RWPE2 (cell line): ENCODE measurements at regions not wholly inside any gene's neighbourhood (a gene's known extent, or its start where the extent isn't known, plus 50 kb on each side); places are given as distances from the start of the nearest gene placed in this dataset.

ENCODE experiments used
- ATAC-seq: fragments of 200-7000 bp; cut with Tn5 transposase; 3 replicates; pipeline ENCODE4 v1.9.1; 2021; ENCODE audit warnings: low read depth
- DNase-seq: peaks from one replicate; pipeline ENCODE4 v3.0.0-alpha.2; 2020; ENCODE audit warnings: low spot score
- H3K27ac ChIP-seq: fragments of 450-650 bp; 2 replicates; pipeline ENCODE4 v1.5.1; 2017; ENCODE audit warnings: mild to moderate bottlenecking; ENCODE audit not compliant: poor library complexity, severe bottlenecking
- H3K27me3 ChIP-seq: fragments of 250-450 bp; sonication (Bioruptor Pico); 2 replicates; pipeline ENCODE4 v1.5.1; 2021; ENCODE audit warnings: mild to moderate bottlenecking, moderate library complexity; ENCODE audit not compliant: insufficient read depth, poor library complexity, severe bottlenecking
- H3K36me3 ChIP-seq: fragments of 250-450 bp; sonication (Bioruptor Pico); 2 replicates; pipeline ENCODE4 v1.5.1; 2020; ENCODE audit warnings: low read depth, mild to moderate bottlenecking, moderate library complexity
- H3K4me1 ChIP-seq: fragments of 250-450 bp; sonication (Bioruptor Pico); 2 replicates; pipeline ENCODE4 v1.5.1; 2021; ENCODE audit warnings: mild to moderate bottlenecking, moderate library complexity; ENCODE audit not compliant: insufficient read depth, poor library complexity, severe bottlenecking
- H3K4me3 ChIP-seq: fragments of 250-450 bp; sonication (Bioruptor Pico); 2 replicates; pipeline ENCODE4 v1.5.1; 2021; ENCODE audit warnings: mild to moderate bottlenecking, moderate library complexity; ENCODE audit not compliant: severe bottlenecking
- H3K9me3 ChIP-seq: fragments of 250-450 bp; sonication (Bioruptor Pico); 2 replicates; pipeline ENCODE4 v1.5.1; 2021; ENCODE audit warnings: mild to moderate bottlenecking, moderate library complexity; ENCODE audit not compliant: severe bottlenecking
- TF ChIP-seq, protein P1 (sequence below): fragments of 450-650 bp; IDR thresholded peaks from one replicate; pipeline ENCODE4 v1.5.1; 2017; ENCODE audit warnings: mild to moderate bottlenecking, moderate library complexity; ENCODE audit not compliant: poor library complexity, severe bottlenecking

DNA sequence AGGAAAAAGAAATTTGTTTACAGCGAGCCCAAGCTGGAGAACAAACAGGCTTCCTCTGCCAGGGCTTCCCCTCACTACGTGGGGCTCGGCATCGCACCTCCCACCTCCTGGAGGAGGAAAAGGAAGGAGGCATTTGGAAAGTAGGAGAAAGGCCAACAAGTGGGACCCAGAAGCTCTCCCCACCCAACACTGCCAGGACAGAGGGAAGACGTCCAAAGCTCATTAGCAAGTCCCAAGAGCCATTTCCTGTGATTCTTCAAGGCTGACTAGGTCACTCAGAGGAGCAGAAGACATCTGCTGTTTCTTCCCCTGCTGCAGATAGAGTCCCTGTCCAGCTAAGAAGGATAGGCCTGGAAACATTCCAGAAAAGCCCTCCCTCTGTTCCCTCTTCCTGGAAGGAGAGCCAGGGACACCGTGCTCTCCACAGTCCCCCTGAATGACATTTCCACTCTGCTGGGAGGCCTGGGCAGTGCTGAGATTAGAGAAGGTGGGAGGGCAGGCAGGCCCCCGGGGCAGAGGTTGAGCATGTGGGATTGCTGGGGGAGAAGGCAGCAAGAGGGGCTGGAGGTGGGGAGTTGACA lies 57.0 kb upstream of the NEURL1B start:
- TF ChIP-seq, protein P1, sequence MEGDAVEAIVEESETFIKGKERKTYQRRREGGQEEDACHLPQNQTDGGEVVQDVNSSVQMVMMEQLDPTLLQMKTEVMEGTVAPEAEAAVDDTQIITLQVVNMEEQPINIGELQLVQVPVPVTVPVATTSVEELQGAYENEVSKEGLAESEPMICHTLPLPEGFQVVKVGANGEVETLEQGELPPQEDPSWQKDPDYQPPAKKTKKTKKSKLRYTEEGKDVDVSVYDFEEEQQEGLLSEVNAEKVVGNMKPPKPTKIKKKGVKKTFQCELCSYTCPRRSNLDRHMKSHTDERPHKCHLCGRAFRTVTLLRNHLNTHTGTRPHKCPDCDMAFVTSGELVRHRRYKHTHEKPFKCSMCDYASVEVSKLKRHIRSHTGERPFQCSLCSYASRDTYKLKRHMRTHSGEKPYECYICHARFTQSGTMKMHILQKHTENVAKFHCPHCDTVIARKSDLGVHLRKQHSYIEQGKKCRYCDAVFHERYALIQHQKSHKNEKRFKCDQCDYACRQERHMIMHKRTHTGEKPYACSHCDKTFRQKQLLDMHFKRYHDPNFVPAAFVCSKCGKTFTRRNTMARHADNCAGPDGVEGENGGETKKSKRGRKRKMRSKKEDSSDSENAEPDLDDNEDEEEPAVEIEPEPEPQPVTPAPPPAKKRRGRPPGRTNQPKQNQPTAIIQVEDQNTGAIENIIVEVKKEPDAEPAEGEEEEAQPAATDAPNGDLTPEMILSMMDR, result no peak
- H3K27me3 ChIP-seq, result no peaks in the 10 kb centered on the region
- no peaks in the 10 kb centered on the region for H3K36me3 ChIP-seq
- ATAC-seq (no peak), DNase-seq (no peak)
- H3K9me3 ChIP-seq, result no peaks in the 10 kb centered on the region
- no peaks in the 10 kb centered on the region for H3K4me1 ChIP-seq
- no peak overlapping the region for H3K4me3 ChIP-seq
- no peak overlapping the region for H3K27ac ChIP-seq

DNA sequence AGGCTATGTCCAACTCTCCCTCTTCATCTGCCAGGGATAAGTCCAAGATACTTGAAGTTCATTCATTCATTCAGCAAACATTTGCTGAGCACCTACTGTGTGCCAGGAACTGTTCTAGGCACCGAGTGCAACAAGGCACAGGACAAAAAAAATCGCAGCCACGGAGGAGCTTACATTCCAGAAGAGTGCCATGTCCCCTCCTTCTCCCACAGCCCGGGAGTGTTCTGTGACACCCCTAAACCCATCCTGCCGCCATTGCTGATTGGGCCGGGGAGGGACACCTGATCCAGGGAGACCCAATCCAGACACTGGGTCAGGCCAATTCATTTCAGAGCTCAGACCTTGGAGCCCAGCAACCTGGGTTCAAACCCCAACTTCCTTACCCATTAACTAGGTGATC lies 58.1 kb upstream of the NEURL1B start:
- H3K4me1 ChIP-seq, result no peaks in the 10 kb centered on the region
- DNase-seq (no peak), ATAC-seq (no peak)
- no peaks in the 10 kb centered on the region for H3K9me3 ChIP-seq
- no peaks in the 10 kb centered on the region for H3K36me3 ChIP-seq
- H3K27ac ChIP-seq, result no peak overlapping the region
- TF ChIP-seq, protein P1, result no peak
- H3K4me3 ChIP-seq, result no peak overlapping the region
- no peaks in the 10 kb centered on the region for H3K27me3 ChIP-seq

DNA sequence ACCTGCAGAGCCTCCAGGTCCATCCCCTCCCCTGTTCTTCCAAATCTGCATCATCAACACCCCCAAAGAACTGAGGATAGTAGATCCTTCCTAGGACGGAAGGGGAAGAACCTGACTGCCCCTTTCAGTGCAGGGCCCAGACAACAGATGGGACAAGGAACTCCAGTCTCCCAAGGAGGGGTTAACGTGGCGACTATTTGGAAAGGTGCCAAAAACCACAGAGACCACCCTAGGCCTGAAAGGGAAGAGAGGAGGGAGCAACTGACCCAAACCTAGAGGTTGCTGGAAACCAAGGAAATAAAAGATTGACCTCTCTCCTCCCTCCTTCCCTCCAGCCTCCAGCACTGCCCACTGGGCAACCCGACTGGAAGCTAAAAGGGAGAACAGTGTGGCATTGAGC lies 59.7 kb upstream of the NEURL1B start:
- no peak overlapping the region for H3K27ac ChIP-seq
- TF ChIP-seq, protein P1, result no peak
- no peak overlapping the region for H3K4me3 ChIP-seq
- H3K36me3 ChIP-seq, result no peaks in the 10 kb centered on the region
- H3K27me3 ChIP-seq, result no peaks in the 10 kb centered on the region
- H3K9me3 ChIP-seq, result no peaks in the 10 kb centered on the region
- DNase-seq, result no peak
- ATAC-seq, result no peak
- H3K4me1 ChIP-seq, result no peaks in the 10 kb centered on the region

DNA sequence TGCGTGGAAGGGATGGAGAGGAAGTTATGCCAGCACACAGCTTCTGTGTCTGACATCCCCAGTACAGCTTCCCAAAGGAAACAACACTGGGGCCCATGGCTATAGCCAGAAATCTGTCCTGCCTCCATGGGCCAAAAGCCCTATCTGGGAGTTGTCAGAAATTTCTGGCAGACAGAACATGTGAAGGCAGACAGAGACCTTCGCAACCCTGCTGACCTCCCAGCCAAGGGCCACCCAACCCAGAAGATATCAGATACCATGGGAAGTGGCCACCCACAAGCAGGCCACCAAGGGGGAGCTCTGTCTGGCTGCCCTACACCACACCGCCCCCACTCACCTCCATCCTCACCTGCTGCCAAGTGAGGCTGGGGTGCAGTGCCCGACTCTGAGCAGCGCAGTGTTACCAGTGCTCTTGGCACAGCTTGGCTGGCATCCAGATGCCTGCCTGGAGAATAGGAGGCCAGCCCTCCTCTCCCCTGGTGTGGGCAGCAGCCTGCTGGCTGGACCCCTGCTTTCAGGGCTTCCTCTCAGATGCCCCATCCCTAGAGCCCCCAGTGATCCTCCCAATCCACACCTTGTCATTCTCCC lies 61.6 kb upstream of the NEURL1B start:
- H3K27me3 ChIP-seq, result no peaks in the 10 kb centered on the region
- no peak for DNase-seq

More for the DNA sequence above, 61.6 kb upstream of the NEURL1B start:
- TF ChIP-seq, protein P1, result no peak
- ATAC-seq, result no peak
- H3K9me3 ChIP-seq, result no peaks in the 10 kb centered on the region
- no peaks in the 10 kb centered on the region for H3K36me3 ChIP-seq
- no peak overlapping the region for H3K27ac ChIP-seq
- no peak overlapping the region for H3K4me3 ChIP-seq
- H3K4me1 ChIP-seq, result no peaks in the 10 kb centered on the region
